Epidermal melanocyte (primary cell): ENCODE measurements at regions not wholly inside any gene's neighbourhood (a gene's known extent, or its start where the extent isn't known, plus 50 kb on each side); places are given as distances from the start of the nearest gene placed in this dataset.

Experiments used
- DNase-seq: peaks from one replicate; pipeline ENCODE4 v3.0.0; 2011; ENCODE audit warnings: low spot score; ENCODE audit not compliant: insufficient read length

DNA sequence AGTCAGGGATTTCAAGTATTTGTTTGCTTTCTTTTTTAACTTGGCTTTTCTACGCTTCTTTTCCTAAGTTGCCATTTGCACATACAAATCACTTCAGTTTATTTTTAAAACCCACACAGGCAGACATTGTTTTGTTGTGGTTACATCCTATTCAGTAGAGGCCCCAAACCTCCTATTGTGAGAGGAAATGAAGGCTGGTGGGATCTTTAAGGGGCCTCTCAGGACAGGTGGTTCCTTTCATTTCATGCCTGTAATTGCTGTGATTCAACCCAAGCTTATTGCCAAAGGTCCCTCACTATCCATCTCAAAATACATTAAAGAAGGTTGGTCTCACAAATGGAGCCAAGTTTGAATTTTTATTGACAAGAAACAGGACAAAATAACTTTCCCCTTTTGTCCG lies 257.1 kb downstream of the ADAMTS20 start:
- no peak for DNase-seq

DNA sequence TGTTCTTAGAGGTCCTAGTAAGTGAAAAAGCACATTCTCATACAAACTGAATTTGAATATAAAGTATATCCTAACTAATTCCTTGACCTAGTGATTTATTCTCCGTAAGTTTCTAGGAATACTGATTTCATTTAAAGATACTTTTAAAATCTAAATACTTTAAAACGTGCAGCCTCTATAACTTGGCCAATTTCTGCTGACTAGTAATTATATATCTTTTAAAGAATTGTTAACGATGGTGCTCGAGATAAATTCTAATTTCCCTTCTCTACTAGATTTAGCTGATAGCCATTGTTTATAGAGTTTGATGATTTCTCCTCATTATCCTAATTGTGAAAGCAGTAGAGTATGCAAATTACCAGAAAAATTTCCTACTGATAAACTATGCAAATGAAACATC lies 257.9 kb downstream of the ADAMTS20 start:
- DNase-seq, result no peak

DNA sequence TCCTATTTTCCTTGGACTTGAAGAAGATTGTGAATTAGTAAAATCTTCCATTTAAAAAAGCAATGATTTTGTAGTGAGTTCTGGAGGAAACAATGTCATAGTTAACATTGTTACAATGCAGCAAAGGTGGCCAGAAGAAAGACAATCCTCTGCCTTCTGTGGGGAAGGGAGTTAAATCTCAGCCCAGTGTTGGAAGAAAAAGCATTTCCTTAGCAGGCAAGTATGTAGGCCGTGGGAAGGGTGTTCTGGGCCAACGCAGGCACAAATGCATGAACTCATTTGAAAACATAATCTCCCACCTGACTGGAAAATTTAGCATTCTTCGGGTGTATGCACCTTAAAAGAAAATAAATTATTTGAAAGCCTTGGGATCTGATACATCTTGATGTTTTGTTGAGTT lies 258.6 kb downstream of the ADAMTS20 start:
- no peak for DNase-seq

DNA sequence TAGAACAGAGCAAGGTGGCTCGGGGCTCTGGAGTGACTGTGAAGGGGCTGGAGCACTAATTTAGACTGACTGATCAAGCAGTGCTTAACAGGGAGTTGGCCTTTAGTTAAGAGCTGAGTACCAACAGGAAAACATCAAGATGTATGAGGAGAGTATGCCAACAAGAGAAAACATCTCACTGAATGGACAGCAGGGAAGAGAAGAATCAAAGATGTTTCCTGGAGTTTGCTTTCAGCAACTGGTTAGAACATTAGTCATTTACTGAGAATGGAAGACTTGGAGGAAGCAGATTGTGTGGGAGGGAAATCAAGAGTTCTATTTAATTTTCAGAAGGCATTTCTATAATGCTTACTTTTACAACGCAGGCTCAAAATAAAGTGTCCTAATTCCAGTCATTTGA lies 259.3 kb downstream of the ADAMTS20 start:
- DNase-seq, result no peak

DNA sequence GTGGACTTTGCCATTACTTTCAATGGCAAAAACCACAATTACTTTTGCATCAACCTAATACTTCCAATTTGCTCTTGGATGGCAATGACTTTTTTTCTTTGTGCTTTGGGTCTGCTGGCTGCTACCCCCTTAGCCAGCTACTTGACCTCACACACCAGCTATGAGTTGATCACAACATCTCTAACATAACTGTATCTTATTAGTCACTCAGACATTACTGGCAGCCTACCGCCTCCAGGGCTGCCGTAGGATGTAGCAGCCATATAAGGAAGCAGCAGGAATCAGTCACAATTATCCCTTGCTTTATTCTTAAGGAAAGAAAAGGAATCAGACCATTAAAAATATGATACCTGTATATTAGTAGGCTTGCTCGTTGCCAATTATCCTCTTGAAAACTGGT lies 260.5 kb downstream of the ADAMTS20 start:
- DNase-seq, result no peak

DNA sequence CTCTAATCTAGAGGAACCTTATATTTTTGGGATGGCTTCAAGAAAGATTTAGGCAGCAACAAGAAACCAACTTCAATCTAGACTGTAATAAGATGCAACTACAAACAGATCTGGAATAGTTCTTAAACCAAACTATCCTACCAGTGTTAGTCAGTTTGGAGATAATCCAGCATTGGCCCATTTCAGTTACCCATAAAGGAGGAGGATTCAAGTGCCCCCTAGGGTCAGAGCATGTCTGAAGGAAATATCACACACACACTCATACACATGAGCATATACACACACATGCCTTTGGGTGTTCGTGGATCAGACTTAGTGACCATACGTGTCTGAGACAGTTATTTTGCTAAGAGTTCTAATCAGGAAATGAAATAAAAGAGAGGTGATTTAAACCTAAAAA lies 261.2 kb downstream of the ADAMTS20 start:
- no peak for DNase-seq

DNA sequence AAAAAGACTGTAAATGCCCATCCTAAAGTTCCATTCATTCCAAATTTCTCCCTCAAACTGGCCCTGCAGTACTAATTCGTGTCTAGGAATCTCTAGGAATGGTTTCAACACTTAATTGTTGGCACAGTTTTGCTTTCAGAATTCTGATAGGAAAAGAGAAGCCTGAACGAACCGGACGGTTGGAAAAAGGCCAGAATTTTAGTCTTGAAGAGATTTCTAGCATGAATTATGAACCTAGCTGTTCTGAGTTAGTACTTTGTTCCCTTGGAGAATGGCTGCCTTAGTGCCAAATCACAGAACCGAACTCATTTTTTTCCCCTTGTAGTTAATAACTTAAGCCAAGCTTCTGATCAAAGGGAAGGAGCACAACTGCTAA lies 262.6 kb downstream of the ADAMTS20 start:
- DNase-seq, result no peak

DNA sequence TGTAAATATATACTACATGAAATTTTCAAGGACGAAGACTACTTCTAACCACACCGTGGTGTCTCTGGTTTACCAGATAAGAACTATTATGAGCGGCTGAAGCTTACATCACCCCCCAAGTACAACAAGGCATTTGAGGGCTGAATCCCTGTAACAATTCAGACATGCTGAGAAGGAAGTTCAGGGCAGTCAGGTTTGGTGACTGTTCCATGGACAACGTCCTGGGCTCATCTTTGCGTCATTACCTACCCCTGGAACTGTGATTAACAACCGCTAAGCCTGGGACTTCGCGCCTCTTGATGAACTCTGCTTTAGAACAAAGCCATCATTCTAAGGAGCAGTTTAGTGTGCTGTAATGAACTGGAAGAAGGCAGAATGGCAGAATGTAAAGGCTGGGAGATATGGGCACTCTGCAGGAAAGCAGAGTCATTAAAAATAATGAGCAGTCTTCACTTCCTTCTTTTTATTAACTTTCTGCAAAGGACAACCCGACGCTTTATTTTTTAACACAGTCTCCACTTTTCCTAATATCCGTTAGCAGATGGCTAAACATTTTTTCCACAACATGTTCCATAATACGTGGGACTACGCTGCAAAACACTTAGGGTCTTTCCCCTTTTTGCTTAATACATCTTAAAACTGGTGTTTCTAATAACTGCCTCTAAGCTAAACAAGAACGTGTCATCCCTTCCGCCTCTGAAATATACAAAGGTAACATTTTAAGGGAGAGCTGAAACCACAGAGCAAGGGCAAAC lies 263.2 kb downstream of the ADAMTS20 start:
- DNase-seq, result no peak

DNA sequence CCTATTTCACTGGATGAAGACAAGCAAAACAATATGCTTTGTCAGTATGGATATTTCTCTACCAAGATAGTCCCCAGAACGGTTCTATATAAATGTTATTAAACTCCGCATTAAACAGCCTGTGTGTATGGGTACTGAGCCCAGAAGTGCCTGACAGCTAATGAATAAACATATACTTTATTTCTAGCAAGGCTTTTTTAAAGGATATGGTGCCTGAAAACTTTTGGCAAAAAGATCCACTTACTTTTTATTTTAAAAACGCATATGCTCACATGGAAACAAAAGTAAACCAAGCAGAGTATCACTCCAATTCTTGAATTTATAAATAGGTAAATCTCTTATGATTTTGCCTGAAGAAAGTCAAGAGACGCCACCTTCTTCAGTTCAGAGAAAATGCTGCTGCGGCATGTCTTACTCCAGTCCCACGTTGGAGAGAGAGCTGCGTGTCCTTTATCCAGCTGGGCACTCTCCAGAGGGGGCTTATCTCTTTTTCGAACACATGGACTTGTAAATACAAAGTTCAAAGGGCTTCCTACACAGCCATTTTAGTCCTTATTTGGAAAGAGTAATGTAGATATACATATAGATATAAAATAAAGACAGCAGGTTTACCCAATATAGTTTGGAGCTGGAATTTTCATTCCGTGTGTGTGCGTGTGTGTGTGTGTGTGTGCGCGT lies 264.2 kb downstream of the ADAMTS20 start:
- no peak for DNase-seq

DNA sequence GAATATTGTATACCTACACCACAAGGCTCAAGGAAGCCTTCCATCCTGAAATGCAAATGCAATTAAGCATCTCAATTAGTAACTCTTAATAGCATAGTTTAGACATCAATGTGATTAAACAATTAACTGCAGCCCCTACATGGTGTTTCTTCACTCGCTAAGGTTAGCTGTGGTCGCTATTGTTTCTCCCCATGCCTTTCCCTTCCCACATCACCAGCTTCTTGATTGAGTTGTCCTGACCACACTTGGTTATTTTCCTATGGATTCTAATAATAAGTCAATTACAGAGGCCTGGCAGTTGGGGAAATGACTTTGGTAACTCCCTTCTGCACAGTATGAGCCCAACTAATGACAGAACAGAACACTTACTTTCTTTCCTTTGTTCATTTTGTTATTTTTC lies 265.0 kb downstream of the ADAMTS20 start:
- no peak for DNase-seq

DNA sequence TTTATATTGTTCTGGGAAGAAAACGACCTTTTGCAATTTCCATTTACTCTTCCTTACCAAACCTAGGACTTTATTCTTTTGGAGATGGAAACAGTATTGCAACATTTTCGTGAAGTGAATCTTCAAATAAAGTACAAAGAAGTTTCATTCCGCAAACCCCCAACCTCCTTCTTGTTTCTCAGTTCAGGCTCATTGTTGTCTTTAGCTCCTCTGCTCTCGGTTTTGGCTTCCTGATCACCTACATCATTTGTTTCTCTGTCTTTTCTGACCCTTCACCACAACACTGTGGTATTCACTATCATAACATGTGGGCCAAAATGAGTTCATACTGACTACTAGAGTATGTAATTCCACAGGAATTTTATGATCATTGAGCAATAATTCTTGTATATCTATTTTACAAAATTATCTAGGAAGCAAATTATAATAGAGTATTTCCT lies 266.8 kb downstream of the ADAMTS20 start:
- DNase-seq, result no peak

DNA sequence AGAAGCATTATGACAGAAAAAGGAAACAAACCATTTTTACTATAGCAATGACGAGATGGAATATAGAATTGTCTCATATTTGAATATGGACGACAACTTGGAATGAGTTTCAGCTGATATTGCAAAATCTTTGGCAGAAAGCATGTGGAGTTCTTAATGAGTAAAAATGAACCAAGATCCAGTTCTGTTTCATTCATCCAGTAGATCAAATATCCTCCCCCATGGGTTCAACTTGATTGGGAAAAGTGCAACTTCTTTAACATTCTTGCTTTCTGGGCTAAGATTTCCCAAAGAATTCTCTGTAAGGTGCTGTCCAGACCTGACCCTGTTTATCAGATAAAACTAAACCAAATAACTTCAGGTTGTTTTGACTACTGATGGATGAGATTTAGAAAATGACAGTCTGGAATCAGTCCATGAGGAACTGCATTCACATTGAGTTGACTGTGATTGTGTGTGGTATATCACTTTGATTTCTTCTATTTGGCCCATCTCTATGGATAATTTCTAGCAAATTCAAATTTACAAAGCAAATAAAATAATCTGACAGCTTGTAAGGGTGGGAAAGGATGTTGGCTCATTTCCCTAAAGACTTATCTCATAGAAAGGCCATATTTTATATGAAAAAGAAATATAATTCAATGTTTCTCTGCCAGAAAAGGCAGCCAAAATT lies 267.4 kb downstream of the ADAMTS20 start:
- DNase-seq, result no peak

DNA sequence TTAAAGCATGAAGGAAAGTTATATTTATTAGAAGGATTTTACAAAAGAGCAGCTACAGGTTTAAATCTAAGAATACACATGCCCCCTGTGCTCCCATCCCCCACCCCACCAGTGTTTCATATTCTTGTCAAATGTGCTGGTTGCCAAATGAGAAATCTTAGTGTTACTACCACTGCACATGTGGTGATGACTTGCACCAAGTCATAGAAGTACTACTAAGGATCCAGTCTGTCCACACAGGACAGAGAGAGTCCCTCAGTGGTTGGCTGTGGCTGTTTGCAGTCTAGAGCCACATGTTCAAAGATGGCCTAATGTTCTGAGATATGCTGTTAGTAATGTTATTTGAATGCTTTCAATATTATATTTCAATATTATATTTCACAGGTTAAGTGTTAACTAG lies 268.8 kb downstream of the ADAMTS20 start:
- no peak for DNase-seq

DNA sequence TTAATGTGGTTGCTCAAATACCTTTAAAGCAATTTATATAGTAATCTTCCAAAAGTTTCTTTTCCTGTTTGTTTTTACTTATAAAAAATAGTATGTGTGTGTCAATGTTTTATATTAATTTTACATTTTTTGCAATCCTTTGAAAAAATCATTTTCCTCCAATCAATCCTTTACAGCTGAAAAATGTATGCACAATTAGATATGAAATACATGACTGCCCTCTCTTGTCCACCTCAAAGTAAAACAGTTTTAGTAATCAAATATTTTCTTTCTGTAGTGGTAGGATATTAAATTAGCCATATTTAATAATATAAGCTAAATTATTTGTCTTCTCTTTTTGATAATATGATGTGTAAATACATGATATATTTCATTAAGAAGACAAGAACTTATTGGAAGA lies 269.9 kb downstream of the ADAMTS20 start:
- DNase-seq, result no peak

DNA sequence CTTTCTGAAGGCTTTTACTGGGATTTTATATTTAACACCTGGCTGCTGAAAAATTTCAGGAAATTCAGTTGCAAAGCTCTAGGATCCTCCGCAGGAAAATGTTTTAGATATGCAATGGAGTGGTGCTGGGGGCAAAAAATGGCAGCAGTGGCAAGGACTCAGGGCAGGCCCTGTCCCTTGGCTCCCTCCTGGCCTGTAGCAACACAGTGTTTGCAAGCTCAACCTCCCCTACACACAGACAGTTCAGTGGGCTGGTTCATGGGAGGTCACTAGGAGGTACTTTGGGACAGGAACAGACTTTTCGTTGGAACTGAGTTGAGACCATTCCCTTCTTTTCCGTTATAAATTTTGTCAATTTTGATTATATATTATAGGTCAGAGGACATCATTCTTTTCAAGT lies 270.4 kb downstream of the ADAMTS20 start:
- no peak for DNase-seq

DNA sequence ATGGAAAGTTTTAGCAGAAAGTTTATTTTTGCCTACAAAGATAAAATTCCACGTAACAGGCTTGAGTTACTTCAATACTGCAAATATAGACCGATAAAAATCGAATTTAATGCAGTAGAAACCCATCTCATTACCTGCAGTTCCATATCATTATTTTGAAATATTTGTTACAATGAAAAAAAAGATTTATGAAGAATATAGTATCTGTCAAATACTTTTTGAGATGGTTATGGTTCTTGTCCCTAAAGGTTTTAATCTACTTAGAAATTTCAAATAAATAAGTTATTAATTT lies 273.5 kb downstream of the ADAMTS20 start:
- no peak for DNase-seq

DNA sequence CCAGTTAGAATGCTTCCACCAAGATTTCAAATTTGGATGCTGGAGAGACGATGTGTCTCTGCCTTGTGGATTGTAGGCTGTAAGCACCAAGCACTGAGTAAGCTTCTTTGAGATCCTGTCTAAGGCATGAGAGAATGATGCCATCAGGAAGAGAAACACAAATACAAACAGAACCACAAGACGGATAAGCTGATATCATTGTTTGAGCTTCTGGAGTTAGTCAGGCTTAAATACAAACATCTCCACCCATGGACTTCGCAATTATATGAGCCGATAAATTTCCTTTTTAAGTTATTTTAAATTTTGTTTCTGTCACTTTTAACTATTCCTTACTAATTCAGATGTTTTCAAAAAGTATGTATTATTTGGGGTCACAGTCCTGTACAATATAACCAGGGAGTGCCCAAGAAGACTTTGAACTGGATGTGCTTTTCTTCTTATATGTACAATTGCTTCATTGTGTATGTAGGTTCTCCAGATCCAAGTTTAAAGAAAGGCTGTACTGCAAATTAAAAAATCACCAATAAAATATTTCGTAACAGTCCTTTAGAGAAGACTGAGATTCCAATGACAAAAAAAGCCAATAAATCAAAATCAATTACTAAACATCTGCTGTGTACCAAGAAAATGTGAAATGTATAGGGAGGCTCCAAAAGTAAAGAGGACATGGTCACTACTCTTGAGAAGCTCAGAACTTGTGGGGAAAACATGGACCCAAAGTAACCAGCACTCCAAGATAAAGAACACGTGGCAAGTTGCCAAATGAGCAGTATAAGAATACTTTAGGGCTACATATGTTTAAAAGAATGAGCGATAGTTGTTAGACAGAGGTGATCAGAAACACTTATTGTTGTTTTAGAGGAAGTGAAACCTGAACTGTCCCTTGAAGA lies 274.1 kb downstream of the ADAMTS20 start:
- no peak for DNase-seq

DNA sequence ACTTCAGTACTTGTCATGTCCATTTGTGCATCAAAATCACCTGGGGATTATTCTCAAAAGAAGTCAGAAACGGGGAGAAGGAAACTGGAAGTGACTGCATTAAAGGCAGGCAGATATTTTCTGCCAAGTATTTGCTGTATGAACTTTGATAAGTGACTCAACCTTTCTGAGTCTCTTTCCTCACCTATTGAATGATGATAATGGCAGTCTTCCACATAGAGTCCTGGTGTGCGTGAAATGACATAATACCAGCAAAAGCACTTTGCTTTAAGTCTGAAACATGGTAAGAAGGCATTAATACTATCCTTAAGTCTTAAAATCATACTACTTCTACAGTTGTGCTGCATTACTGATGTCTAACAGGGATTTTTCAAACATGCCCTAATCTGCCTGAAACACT lies 278.5 kb downstream of the ADAMTS20 start:
- no peak for DNase-seq

DNA sequence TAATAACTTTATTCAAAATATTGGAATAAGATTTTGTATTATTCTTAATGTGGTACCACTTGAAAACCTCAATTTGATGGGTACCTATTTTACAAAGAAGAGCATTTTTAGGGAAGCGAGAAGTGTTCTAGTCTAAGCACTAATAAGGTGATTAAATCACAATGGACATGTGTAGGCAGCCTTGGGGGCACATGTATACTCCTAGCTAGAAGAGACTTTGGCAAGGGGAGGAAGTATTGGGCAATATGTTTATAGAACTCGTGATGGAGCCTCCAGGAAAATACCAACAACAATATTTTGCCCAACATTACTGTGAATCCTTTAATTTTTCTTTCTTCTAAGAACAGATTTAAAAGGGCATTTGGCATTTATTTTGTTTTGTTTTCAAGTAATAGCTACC lies 280.3 kb downstream of the ADAMTS20 start:
- DNase-seq, result no peak

DNA sequence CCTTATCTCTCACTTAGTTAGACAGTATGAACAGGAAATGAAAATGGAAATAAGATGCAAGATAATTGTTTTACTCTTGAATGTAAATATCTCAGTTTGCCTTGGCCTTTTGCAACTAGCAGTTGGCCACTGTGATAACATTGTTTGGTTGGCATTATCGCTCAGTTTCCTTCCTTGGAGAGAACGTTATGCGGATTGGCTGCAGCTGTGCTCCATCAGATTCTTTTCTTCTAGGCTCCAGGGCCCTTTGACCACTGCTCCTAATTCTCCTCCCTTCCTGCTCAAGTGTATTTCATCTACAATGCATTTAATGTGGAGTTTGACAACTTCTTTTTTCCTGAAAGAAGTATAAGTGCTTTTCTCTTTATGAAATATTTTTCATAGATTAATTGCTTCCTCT lies 284.2 kb downstream of the ADAMTS20 start:
- DNase-seq, result no peak

DNA sequence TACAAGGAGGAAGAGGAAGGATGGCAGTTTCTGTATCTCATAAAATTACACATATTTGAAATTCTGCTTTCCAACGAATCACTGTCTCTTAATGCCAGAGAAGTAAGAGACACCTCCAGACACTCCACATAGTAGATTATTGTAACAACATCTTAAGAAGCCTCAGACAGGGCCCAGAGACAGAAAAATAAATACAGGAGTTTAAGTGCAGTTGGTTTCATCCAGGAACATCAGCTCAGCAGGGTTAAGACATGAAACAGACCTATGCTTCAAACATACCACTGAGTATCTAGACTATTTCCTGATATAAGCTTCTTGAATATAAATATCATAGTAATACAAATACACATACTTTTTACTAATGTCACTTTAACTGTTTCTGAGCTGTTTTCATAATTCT lies 290.3 kb downstream of the ADAMTS20 start:
- no peak for DNase-seq

DNA sequence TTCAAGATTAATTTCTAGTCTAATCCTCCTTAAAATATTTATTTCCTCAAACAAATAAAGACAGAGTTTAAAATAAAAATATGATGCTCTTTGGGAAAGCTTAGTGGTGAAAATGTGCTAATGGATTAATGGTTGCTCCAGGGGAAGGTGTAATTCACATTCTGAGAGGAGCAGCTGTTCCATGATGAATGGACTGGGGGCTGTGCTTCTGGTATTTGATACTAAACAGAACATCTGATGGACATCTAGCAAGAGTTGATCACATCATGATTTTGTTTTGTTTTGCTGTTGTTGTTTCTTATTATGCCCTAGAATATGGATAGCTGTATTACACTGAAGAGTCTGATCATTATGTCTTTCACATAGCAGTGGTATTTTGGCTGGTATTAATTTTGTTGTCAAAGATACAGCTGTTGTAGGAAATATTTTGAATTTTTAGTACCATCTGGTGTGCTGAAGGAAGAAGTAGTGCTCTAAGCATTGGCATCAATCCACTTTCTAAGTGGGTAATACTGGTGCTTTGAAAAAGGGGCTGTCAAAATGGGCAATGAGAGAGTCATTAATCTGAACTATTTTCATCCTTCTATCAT lies 296.4 kb downstream of the ADAMTS20 start:
- no peak for DNase-seq
